ENCODE measurements at regions not wholly inside any gene's neighbourhood (a gene's known extent, or its start where the extent isn't known, plus 50 kb on each side); places are given as distances from the start of the nearest gene placed in this dataset.
"Not testable (repeated sequence)": the region's sequence is repeated elsewhere in the genome, so short reads cannot be mapped to it uniquely, and the experiment has no call there.

DNA sequence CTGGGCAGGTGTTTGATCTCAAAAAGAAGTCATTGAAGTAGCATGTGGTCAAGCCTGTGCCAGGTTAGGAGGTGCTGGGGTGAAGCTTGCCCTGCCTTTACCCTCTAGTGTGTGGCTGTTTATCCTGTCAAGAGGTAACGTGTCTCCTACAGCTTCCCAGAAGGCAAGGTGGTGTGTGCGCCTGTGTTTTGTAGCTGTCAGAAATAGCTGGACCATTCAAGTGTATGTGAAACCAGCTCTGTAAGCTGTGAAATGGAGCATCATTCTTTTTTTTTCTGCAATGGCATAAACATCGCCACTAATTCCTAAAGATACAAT, 155.1 kb downstream of the BCL2L11 start:
- H3K4me1 Mint-ChIP-seq (ENCODE audit: low read depth); intact Hi-C loops (cut with micrococcal nuclease); H3K27me3 Mint-ChIP-seq (ENCODE audit: low read depth); H3K4me3 Mint-ChIP-seq; H3K27ac Mint-ChIP-seq; CTCF ChIA-PET; DNase-seq; H3K9me3 Mint-ChIP-seq; H3K36me3 Mint-ChIP-seq (ENCODE audit: low read depth): not testable (repeated sequence)

DNA sequence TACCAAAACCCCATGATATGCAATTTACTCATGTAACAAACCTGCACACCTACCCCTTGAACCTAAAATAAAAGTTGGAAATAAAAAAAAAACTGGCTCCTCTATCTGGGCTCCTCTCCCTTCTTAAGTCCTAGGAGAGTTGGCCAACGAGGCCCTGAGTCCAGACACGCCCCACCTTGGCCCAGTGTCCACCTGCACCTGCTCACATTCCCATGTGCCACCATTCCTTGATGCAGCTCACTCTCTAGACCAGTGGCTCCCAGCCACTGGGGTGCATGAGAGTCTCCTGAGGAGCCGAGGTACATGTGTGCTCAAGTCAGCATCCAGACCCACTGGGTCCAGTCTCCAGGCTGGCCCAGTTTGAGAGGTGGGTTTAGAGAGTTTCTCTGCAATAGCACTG, 157.4 kb downstream of the BCL2L11 start:
- H3K27me3 Mint-ChIP-seq (ENCODE audit: low read depth); H3K4me3 Mint-ChIP-seq; H3K4me1 Mint-ChIP-seq (ENCODE audit: low read depth); H3K36me3 Mint-ChIP-seq (ENCODE audit: low read depth); intact Hi-C loops (cut with micrococcal nuclease); H3K9me3 Mint-ChIP-seq; H3K27ac Mint-ChIP-seq; DNase-seq; CTCF ChIA-PET: not testable (repeated sequence)

DNA sequence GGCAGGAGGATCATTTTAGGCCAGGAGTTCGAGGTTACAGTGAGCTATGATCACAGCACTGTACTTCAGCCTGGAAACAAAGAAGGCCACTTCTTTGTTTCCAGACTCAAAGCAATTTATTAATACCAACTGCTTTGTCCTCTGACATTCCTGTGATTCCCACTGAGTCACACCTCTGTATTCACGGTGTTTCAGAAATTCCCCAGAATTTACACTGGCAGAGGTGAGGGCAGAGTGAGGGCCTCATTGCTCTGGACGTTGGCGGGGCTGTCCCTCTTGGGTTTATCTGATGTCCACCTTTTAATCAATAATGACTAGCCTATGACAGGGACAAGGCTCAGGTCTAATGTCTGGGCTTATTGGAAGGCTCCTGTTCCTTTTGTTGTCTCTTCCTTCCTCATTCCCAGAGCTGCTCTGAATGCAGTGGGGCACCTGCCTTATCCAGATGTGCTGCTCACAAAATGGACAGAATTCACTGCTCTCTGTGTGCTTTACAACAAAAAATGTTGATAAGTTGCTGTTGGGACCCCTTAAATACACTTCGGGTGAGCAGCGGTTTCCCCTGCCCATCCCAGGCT, 160.1 kb downstream of the BCL2L11 start:
- H3K4me1 Mint-ChIP-seq (ENCODE audit: low read depth); H3K36me3 Mint-ChIP-seq (ENCODE audit: low read depth); H3K4me3 Mint-ChIP-seq; CTCF ChIA-PET; H3K9me3 Mint-ChIP-seq; H3K27ac Mint-ChIP-seq; H3K27me3 Mint-ChIP-seq (ENCODE audit: low read depth); DNase-seq; intact Hi-C loops (cut with micrococcal nuclease): not testable (repeated sequence)

DNA sequence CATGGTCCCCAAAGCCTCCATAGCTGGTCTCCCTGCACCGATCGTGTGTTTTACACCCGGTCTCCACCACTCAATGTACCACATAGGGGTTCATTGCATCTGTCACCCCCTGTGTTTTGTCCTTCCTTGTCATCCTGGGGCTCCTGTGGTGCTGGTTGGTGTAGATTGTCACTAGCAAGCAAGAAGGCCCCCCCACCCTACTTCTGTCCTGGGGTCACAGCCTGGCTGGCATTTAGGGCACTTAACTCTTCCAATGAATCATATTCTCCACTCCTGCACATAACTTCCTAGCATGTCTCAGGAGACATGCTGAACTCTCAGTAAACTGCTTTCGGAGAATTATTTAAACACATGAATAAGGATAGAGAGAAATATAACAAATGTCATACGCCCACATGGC, 161.4 kb downstream of the BCL2L11 start:
- H3K27ac Mint-ChIP-seq; DNase-seq; H3K9me3 Mint-ChIP-seq; CTCF ChIA-PET; H3K27me3 Mint-ChIP-seq (ENCODE audit: low read depth); H3K36me3 Mint-ChIP-seq (ENCODE audit: low read depth); intact Hi-C loops (cut with micrococcal nuclease); H3K4me1 Mint-ChIP-seq (ENCODE audit: low read depth); H3K4me3 Mint-ChIP-seq: not testable (repeated sequence)

DNA sequence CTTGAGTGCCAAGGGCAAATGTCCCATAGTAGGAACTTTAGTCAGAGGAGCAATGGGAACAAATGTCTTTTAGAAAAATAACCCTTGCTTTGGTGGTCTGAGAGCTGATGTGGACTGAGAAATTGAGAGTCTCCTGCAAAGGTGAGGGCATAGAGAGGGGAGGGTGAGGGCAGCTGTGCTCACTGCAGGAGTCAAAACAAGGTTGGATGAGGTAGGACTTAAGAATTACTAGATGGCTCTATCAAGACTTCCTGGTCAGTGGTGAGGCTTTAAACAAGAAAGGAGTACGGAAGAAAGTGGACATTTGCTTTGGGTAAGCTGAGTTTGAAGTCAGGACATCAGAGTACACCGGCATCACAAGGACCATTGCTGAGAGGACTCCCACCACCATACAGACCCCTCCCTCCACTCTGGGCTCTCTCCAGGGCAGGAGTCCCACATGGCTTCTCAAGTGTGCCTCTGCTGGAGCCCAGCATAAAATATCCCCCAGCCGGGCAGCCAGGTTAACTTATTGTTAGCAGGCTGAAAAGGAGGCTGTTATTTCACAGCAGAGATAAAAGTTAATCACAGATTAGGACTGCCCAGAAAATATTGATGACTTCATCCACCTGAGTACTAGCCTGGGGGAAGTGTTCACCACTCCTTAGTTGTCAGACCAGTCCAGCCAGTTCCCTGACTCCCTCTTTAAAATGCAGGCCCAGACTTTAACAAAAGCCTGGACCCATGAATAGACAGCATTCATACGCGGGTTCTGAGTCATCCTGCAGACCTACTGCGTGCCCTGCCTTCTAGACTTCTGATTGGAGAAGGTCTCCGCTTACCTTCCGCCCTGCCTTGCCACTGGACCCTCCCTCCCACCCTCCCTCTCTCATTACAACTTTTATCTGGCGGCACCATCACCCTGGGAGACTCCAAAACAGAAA, 167.2 kb downstream of the BCL2L11 start:
- H3K27me3 Mint-ChIP-seq (ENCODE audit: low read depth); H3K27ac Mint-ChIP-seq; intact Hi-C loops (cut with micrococcal nuclease); H3K36me3 Mint-ChIP-seq (ENCODE audit: low read depth); H3K9me3 Mint-ChIP-seq; H3K4me1 Mint-ChIP-seq (ENCODE audit: low read depth); H3K4me3 Mint-ChIP-seq; DNase-seq; CTCF ChIA-PET: not testable (repeated sequence)

DNA sequence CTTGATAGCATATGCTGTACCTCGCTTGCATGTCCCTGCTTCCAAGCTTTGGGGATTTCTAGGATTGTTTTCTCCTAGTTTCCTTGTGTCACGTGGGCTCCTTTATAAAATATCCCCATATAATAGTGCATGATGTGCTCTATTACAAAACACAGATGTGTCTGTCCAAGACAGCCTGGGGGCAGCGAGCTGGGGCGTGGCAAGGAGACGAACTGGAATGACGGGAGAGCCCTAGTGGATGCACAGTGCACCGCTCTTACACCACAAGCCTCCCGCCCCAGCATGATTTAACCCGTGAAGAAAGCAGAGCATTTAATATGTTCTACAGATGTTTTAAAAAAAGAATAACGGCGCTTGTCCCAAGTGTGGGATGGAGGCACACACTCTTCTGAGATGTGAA, 169.7 kb downstream of the BCL2L11 start:
- DNase-seq; H3K4me1 Mint-ChIP-seq (ENCODE audit: low read depth); H3K27ac Mint-ChIP-seq; H3K36me3 Mint-ChIP-seq (ENCODE audit: low read depth); H3K27me3 Mint-ChIP-seq (ENCODE audit: low read depth); H3K9me3 Mint-ChIP-seq; CTCF ChIA-PET; H3K4me3 Mint-ChIP-seq; intact Hi-C loops (cut with micrococcal nuclease): not testable (repeated sequence)

DNA sequence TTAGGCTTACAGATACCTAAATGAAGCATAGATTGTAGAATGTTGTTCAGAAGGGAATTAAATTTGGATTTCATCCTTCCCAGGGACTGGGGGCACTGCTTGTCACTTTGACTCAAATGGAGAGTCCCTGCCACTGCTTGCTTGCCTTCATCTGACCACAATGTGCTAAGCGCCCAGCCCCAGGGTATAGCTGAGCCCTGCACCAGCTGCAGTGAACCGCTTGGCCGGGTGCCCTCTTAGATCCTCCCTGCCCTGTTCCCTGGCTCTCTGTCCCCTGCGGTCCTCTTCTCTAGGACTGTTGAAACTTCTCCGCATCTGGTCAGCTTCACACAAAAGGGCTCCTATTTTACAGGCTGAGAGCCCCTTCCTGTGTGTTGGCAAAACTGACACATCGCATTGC, 170.9 kb downstream of the BCL2L11 start:
- H3K9me3 Mint-ChIP-seq; H3K4me3 Mint-ChIP-seq; H3K27me3 Mint-ChIP-seq (ENCODE audit: low read depth); H3K27ac Mint-ChIP-seq; intact Hi-C loops (cut with micrococcal nuclease); CTCF ChIA-PET; H3K36me3 Mint-ChIP-seq (ENCODE audit: low read depth); H3K4me1 Mint-ChIP-seq (ENCODE audit: low read depth); DNase-seq: not testable (repeated sequence)

DNA sequence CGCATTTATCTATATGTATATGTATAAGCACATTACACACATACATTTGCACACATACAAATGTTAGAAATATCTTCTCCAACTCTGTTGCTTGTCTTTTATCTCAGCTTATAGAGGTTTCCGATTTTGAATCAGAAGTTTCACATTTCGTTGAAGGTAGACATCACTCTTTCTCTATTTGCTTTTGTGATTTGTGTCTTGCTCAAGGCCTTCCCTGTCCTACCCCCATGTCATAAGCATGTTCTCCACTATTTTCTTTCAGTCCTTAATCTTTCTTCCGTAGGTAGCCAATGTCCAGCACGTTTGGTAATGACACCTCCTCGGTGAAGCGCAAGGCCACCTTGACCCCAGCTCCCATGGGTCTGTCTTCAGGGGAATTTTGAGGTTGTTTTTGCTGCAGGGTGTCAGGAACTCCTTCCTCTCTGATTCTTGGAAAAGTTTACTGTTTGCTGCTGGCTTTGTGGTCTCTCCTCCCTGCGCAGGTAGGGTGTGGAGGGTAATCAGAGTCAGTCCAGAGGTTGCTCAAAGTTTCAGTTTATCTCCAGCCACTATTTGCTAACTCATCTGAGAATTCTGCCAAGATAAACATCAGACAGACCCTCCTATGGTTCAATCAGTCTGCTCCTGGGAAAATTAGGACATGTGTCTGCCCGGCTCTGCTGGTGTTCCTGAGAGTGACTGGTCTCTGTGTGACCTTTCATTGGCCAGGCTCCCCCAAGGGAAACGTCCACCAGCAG, 171.7 kb downstream of the BCL2L11 start:
- intact Hi-C loops (cut with micrococcal nuclease); H3K4me1 Mint-ChIP-seq (ENCODE audit: low read depth); H3K9me3 Mint-ChIP-seq; DNase-seq; H3K27ac Mint-ChIP-seq; H3K4me3 Mint-ChIP-seq; H3K27me3 Mint-ChIP-seq (ENCODE audit: low read depth); H3K36me3 Mint-ChIP-seq (ENCODE audit: low read depth); CTCF ChIA-PET: not testable (repeated sequence)

DNA sequence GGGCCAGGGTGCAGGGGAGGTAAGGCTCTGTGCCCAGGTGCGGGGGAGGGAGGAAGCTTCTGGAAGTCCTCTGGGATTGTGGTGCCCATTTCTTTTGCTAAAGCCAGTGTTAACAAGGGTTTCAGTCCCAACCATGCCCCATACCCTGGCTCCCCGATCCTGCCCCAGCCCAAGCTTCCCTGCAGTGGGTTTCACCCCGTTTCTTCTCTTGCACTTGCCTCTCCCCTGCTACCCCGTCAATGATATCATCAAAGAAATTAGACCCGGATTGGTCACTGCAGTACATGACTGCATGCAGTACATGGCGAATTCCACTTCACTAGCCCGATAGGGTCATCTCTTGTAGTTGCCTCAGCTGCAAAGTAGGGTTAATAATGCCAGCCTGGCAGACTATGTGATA, 174.0 kb downstream of the BCL2L11 start:
- H3K27me3 Mint-ChIP-seq (ENCODE audit: low read depth); H3K4me1 Mint-ChIP-seq (ENCODE audit: low read depth); CTCF ChIA-PET; intact Hi-C loops (cut with micrococcal nuclease); H3K9me3 Mint-ChIP-seq; H3K4me3 Mint-ChIP-seq; DNase-seq; H3K36me3 Mint-ChIP-seq (ENCODE audit: low read depth); H3K27ac Mint-ChIP-seq: not testable (repeated sequence)

DNA sequence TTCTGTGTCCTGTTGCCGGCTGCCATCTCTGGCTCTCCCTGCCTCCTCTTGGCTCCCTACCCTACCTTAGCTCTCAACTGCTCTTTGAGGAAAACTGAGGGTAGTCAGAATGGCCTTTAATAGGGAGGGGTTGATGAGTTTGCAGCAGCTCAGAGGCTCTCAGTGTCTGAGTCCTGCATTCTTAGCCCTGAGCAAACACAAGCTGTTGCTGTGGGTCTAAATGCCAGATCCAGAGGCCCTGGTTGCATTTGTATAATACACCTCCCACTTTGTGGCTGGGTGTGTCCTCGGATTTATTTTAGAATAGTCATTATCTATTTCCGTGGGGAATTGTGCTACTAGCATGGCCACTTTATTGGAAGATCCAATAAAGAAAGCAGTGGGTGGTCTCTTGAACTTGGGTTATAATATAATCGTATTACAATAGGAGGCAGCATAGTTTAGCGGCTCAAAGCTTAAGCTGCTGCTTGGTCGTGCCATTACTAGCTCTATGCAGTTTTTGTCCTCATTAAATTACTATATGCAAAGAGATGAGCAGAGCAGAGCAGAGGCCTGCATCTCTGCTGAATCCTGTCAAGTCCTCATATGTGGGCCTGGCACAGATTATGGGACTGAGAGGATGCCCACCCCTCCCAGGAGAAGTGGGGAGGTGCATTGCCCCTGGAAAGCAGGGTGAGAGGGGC, 175.5 kb downstream of the BCL2L11 start:
- H3K4me3 Mint-ChIP-seq; H3K9me3 Mint-ChIP-seq; CTCF ChIA-PET; H3K4me1 Mint-ChIP-seq (ENCODE audit: low read depth); DNase-seq; H3K36me3 Mint-ChIP-seq (ENCODE audit: low read depth); intact Hi-C loops (cut with micrococcal nuclease); H3K27me3 Mint-ChIP-seq (ENCODE audit: low read depth); H3K27ac Mint-ChIP-seq: not testable (repeated sequence)

DNA sequence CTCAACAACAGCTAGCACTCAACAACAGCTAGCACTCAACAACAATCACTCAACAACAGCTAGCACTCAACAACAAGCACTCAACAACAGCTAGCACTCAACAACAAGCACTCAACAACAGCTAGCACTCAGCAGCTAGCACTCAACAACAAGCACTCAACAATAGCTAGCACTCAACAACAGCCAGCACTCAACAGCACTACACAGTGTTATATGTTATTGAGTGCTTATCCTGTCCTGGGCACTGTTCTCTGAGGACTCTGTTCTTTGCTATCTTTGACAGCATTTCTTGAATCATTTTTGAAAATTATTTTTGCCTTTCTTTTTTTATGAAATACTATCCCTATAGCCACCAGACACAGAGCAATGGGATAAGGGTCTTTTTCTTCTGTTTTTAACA, 176.4 kb downstream of the BCL2L11 start:
- H3K4me1 Mint-ChIP-seq (ENCODE audit: low read depth); H3K36me3 Mint-ChIP-seq (ENCODE audit: low read depth); intact Hi-C loops (cut with micrococcal nuclease); CTCF ChIA-PET; H3K4me3 Mint-ChIP-seq; H3K27ac Mint-ChIP-seq; H3K9me3 Mint-ChIP-seq; DNase-seq; H3K27me3 Mint-ChIP-seq (ENCODE audit: low read depth): not testable (repeated sequence)

DNA sequence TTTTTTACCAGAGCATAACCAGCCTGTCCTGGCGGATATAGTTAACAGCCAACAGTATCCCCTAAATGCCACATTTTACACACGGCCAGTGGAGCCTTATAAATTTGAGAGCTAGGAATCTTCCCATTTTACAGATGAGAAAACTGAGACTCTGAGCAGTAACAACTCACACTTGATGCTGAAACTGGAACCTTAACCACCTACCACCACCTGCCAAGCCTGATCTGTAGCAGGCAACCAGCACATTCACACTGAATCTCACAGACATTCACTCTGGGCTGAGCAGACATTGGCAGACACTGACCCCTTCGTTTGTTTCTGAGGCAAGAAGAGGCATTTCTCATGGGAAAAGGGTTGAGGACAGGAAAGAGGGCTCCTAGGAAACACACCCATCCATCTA, 178.2 kb downstream of the BCL2L11 start:
- H3K27ac Mint-ChIP-seq; H3K36me3 Mint-ChIP-seq (ENCODE audit: low read depth); H3K4me1 Mint-ChIP-seq (ENCODE audit: low read depth); CTCF ChIA-PET; H3K27me3 Mint-ChIP-seq (ENCODE audit: low read depth); H3K9me3 Mint-ChIP-seq; intact Hi-C loops (cut with micrococcal nuclease); DNase-seq; H3K4me3 Mint-ChIP-seq: not testable (repeated sequence)

DNA sequence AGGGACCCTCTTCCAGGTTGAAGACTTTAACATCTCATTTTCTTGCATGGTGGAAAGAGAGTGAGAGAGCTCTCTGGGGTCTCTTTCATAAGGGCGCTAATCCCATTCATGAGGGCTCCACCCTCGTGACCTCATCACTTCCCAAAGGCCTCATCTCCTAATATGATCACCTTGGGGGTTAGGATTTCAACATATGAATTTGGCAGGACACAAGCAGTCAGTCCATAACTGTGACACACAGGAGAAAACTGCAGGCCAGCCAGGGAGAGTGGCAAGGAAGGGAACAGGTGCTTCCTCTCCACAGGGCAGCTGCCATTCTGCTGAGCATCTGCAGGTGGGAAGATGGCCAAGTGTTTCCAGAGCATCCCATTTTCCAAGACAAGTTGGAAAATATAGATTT, 178.9 kb downstream of the BCL2L11 start:
- H3K36me3 Mint-ChIP-seq (ENCODE audit: low read depth); H3K27ac Mint-ChIP-seq; intact Hi-C loops (cut with micrococcal nuclease); DNase-seq; H3K4me1 Mint-ChIP-seq (ENCODE audit: low read depth); H3K9me3 Mint-ChIP-seq; H3K27me3 Mint-ChIP-seq (ENCODE audit: low read depth); H3K4me3 Mint-ChIP-seq; CTCF ChIA-PET: not testable (repeated sequence)
